ENCODE measurements at regions not wholly inside any gene's neighbourhood (a gene's known extent, or its start where the extent isn't known, plus 50 kb on each side); places are given as distances from the start of the nearest gene placed in this dataset.
"Not testable (repeated sequence)": the region's sequence is repeated elsewhere in the genome, so short reads cannot be mapped to it uniquely, and the experiment has no call there.

DNA sequence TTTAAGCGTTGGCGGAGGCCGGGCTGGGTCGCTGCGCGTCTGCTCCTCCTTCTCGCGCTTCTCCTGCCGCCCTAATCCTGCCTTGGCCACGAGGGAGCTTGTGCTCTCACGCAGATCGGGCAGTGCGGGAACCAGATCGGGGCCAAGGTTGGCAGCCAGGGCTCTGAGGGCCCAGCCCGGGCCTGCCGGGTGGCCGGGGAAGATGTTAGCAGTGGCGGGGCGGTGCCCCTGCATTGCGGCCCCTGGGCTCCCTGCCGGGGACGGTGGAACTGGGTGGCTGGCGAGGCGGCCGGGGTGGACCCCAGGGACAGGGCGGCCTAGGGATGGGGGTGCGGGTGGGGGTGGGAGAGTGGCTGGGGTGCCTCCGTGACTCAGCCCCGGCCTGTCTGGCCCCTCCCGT is 297.4 kb downstream of the CACNA1B start:
- not testable (repeated sequence) for DNase-seq

- not testable (repeated sequence) for DNase-seq
These were observed 297.8 kb downstream of the CACNA1B start for GRCh38 chr9:138175354-138175753.

GRCh38 chr9:138177091-138177490 is 299.5 kb downstream of the CACNA1B start:
- DNase-seq = not testable (repeated sequence)

GRCh38 chr9:138179003-138179402 is 301.4 kb downstream of the CACNA1B start:
- not testable (repeated sequence) for DNase-seq

- DNase-seq = not testable (repeated sequence)
These were observed 302.1 kb downstream of the CACNA1B start for GRCh38 chr9:138179671-138180070.

- DNase-seq = peak; percentile 15
These were observed 304.4 kb downstream of the CACNA1B start for GRCh38 chr9:138181963-138182362.

- DNase-seq = not testable (repeated sequence)
These were observed 319.6 kb downstream of the CACNA1B start for GRCh38 chr9:138197156-138197555.

GRCh38 chr9:138198963-138199362 is 321.4 kb downstream of the CACNA1B start:
- DNase-seq = not testable (repeated sequence)

DNA sequence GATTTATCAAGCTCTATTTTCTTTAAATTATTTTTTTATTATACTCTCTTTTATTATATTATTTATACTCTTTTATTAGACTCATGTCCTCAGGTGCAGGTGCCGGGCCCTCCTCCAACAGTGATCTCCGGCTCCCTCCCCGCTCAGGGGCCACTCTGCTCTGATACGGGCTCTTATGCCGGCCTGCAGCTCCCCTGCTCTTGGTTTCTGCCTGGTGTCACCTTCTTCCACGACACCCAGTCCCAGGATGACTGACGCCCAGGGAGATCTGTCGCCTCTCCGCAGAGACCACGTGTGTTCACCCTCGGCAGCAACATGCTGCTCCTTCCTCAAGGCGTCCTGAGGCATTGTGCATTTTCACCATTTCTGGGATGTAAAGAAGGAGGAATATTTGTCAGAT is 322.3 kb downstream of the CACNA1B start:
- not testable (repeated sequence) for DNase-seq

DNA sequence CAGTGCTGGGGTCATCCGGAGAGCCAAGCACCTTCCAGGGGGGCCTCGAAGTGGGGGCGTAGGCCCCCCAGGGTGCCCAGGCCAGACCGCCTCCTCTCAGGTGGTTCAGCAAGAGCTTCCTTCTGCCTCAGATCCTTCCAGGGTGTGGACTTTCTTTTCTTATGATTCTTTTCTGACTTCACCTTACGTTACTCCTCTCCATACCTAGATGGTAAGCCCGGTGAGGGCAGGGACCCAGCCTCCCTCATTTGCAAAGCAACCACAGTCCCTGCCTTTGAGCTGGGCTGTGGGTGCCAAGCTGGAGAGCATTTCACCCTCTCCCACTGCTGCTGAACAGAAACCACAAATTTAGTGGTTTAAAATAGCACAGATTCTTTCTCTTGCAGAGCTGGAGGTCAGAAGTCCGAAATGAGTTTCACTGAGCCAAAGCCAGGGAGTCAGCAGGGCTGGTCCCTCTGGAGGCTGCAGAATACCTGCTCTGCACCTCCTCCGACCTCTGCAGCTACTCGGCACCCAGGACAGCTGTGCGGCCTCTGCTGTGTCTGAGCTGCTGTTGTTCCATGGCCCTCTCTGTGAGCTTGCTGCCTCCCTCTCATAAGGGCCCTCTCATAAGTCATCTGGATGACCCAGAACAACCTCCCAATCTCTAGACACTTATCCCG is 323.0 kb downstream of the CACNA1B start:
- not testable (repeated sequence) for DNase-seq

DNA sequence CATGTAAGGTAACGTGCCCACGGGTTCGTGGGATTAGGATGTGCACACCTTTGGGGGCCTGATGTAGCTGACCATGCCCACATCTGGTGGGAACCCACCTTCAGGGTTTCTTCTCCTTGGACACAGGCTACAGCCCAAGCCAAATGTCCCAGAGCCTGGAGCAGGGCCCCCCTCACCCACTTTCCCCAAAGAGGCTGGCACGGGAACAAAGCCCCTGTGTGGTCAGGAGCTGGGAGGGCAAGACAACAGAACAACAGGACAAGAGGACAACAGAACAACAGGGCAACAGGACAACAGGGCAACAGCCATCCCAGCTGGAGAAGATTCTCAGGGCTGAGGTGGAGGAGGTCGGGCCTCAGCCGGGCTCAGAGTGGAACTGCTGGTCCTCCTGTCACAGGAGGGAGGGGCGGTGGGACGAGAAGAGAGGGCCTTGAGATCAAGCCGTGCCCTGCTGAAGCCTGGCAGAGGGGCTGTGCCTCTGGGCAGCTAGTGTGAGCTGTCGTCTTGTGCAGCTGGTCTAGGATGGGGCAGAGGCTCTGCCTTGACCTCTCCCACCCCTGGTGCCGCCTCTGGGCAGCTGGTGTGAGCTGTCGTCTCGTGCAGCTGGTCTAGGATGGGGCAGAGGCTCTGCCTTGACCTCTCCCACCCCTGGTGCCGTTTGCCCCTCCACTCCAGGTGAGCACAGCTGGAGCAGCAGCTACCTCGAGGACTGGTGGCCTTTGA is 323.7 kb downstream of the CACNA1B start:
- DNase-seq = not testable (repeated sequence)

GRCh38 chr9:138202043-138202442 is 324.5 kb downstream of the CACNA1B start:
- not testable (repeated sequence) for DNase-seq

DNA sequence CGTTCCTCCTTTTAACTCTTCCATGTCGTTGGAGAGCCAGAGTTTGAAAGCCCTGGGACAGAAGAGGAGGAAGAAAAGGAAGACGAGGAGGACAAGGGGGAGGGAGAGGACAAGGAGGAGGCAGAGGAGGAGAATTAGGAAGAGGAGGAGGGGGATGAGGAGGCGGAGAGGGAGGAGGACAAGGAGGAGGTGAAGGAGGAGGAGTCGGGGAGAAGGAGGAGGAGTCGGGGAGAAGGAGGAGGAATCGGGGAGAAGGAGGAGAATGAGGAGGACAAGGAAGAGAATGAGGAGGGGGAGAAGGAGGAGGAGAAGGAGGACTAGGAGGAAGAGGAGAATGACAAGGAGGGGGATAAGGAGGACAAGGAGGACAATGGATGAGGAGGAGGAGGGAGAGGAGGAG is 325.7 kb downstream of the CACNA1B start:
- not testable (repeated sequence) for DNase-seq

DNA sequence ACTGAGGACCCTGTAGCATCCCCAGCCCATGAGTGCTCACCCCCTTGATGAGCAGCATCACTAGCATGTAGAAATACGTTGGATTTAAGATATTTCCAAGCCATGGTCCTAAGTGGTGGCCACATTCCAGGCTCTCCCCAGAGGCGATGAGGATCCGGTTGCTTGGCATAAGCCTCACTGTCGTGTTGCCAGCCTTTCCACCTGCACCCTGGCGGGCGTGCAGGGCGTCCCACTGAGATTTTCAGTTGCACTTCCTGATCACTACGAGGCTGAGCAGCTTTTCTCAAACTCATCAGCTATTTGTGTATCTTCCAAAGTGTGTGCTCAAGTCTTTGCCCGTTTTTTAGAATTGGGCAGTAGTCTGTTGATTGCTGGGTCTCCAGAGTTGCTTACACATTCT is 326.3 kb downstream of the CACNA1B start:
- not testable (repeated sequence) for DNase-seq

DNA sequence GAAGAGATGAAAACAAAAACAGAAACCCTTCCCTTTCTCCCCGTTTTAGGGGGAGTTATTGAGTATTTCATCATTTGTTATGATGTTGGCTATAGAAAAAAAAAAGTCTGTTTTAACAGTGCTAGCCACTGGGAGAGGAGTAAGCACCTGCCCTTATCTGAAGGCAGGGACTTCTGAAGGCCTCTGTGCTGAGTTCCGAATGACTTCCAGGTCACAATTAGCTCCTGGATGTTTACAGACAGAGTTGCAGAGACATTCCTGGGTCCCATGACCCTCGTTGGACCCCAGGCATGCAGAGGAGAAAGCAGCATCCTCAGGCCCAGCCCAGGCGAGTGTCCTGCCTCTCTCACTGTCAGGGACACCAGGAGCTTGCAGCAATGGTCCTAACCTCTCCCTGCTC is 328.5 kb downstream of the CACNA1B start:
- not testable (repeated sequence) for DNase-seq

DNA sequence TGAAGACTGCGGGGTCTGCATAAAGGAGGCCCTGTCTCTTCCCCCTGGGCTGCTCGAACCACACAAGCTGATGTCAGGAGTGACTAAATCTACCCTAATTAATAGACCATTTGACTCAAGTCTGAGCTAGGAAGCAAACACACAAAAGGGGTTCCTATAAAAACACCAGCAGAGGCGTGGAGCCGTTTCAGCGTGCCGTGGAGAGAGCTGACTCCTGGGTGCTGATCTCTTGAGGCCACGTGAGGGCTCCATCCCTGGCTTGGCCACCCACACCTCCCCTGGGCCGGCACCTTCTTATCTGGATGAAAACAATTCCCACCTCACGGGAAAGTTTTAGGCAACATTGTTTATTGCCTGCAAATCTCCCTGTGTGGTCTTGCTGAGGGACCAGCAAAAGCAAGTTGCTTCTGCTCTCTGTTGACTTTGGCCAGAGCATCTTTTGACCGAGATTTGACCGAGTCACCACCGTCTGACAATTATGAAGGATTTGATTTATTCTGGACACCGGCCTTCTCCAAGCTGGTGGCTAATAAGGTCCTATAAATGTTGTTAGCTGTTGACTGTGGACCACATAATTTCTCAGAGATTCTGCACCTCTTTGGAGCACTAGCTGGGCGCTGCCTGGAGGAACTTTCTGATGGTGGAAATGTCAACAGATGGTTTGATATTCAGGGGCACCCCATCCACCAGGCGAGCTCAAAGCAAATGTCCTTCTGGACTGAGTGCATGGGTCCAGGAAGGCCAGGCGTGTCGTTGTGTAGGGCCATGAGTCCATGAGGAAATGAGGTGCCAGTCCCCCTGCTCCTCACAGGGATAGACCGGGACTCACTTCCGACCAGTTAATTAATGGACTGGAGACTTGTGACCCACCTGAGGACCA is 330.0 kb downstream of the CACNA1B start:
- DNase-seq = not testable (repeated sequence)

DNA sequence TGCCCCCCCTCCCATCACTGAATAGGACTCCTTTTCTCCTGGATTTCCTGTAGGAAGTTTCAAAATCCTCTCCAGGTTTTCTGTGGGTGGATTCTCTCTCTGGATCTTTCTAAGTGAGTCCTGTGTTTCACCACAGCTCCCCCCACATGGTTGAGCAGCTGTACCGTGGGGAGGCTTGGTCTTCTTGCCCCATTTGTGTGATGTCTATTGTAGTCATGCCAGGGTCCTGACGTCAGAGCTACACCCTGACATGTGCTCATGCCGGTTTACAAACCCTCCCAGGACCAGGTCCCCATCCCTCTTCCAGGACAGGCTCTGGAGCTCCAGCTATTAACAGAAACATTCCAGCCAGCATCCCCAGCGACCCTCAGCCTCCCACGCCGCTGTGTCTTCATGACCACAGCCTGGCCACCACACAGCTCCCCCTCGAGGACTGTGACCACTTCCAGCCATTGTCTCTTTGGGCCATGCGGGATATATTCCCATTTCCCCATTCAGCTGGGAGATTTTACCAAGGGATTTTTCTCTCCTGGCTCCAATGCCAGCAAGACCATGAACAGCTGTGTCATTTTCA is 331.6 kb downstream of the CACNA1B start:
- not testable (repeated sequence) for DNase-seq

GRCh38 chr9:138210388-138210986 is 332.9 kb downstream of the CACNA1B start:
- not testable (repeated sequence) for DNase-seq

GRCh38 chr9:138211070-138211469 is 333.5 kb downstream of the CACNA1B start:
- not testable (repeated sequence) for DNase-seq

DNA sequence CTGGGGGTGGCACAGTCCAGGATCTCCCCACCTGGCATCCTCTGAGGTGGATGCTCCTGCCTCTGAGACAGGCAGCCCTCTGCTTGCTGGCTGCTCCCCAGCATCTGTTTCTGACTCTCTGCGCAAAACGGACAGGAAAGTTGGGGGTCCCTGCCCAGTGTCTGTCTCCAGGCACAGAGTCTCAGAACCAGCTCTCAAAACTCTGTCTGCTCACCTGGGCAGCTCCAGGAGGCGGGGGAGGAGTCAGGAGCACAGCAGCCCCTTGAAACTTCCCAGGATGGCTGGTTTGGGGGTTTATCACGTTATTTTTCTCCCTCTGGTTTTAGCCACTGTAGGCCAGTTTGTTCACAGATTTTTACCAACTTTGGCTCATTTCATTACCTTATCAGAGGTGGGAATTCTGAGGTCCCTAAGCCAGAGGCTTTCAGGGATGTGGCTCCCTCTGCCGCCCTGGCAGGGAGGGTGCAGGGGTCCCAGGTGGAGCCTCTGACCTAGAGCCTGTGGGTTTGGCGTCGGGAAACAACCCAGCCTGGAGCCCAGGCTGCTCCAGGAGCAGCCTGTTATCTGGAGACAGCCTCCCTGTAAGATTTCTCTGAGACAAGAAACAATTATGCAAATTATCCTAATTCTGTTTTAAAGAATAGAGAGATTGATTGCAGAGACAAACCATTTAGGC is 334.1 kb downstream of the CACNA1B start:
- DNase-seq = not testable (repeated sequence)

GRCh38 chr9:138212811-138213210 is 335.2 kb downstream of the CACNA1B start:
- not testable (repeated sequence) for DNase-seq

- not testable (repeated sequence) for DNase-seq
These were observed 336.2 kb downstream of the CACNA1B start for GRCh38 chr9:138213748-138214147.

Data from fibroblast of skin of right biceps (primary cell).